Smooth muscle cell (in vitro differentiated cells): ENCODE measurements at regions not wholly inside any gene's neighbourhood (a gene's known extent, or its start where the extent isn't known, plus 50 kb on each side); places are given as distances from the start of the nearest gene placed in this dataset.

Experiments used
- DNase-seq: peaks from one replicate; lab custom pipeline; 2025; ENCODE audit not compliant: unreplicated experiment; lab: John Stamatoyannopoulos, UW
- H2AFZ ChIP-seq: fragments of 200-600 bp; sonication (generic); 2 replicates; pipeline ENCODE4 v1.6.0; 2016; ENCODE audit warnings: antibody characterized with exemption, low read depth, mild to moderate bottlenecking
- H3F3A ChIP-seq: fragments of 200-600 bp; sonication (generic); 2 replicates; pipeline ENCODE4 v1.6.0; 2017; ENCODE audit warnings: antibody characterized with exemption, low read depth
- H3K27ac ChIP-seq: fragments of 200-600 bp; sonication (generic); 2 replicates; pipeline ENCODE4 v1.5.1; 2016; ENCODE audit warnings: low read depth, mild to moderate bottlenecking
- H3K27me3 ChIP-seq: fragments of 200-600 bp; sonication (generic); 2 replicates; pipeline ENCODE4 v1.6.1; 2016; ENCODE audit warnings: low read depth, mild to moderate bottlenecking
- H3K36me3 ChIP-seq: fragments of 200-600 bp; sonication (generic); 2 replicates; pipeline ENCODE4 v1.5.1; 2016; ENCODE audit warnings: low read depth
- H3K4me1 ChIP-seq: fragments of 200-600 bp; sonication (generic); 2 replicates; pipeline ENCODE4 v1.5.1; 2016; ENCODE audit warnings: low read depth
- H3K4me2 ChIP-seq: fragments of 200-600 bp; sonication (generic); 2 replicates; pipeline ENCODE4 v1.6.0; 2016; ENCODE audit warnings: mild to moderate bottlenecking
- H3K4me3 ChIP-seq: fragments of 200-600 bp; sonication (generic); 2 replicates; pipeline ENCODE4 v1.5.1; 2016; ENCODE audit warnings: mild to moderate bottlenecking
- H3K79me2 ChIP-seq: fragments of 200-600 bp; sonication (generic); 2 replicates; pipeline ENCODE4 v1.6.0; 2016; ENCODE audit warnings: low read depth, mild to moderate bottlenecking
- H3K9ac ChIP-seq: fragments of 200-600 bp; sonication (generic); 2 replicates; pipeline ENCODE4 v1.6.0; 2016; ENCODE audit warnings: low read depth
- H3K9me3 ChIP-seq: fragments of 200-600 bp; sonication (generic); replicated peaks from 2 replicates; pipeline ENCODE4 v1.5.1; 2016; ENCODE audit warnings: low read depth
- H4K20me1 ChIP-seq: fragments of 200-600 bp; sonication (generic); 2 replicates; pipeline ENCODE4 v1.6.0; 2016; ENCODE audit warnings: low read depth
- CTCF ChIP-seq: fragments of 200-600 bp; sonication (generic); IDR thresholded peaks from 2 replicates; pipeline ENCODE4 v1.5.1; 2017; ENCODE audit warnings: borderline replicate concordance, mild to moderate bottlenecking, antibody characterized with exemption; ENCODE audit not compliant: insufficient read depth, poor library complexity, severe bottlenecking
- WGBS: methylation state at CpG from one replicate; pipeline ENCODE4 v1.1.7; 2016; ENCODE audit warnings: low lambda C conversion rate; 5-methylcytosine and 5-hydroxymethylcytosine counted together

- no peaks in the 10 kb centered on the region for H3K27me3 ChIP-seq
- TF ChIP-seq CTCF: peak; percentile 56
- H4K20me1 ChIP-seq: no peaks in the 10 kb centered on the region
- no peak overlapping the region for H3K4me2 ChIP-seq
- no peaks in the 10 kb centered on the region for H3F3A ChIP-seq
- no peaks in the 10 kb centered on the region for H3K9me3 ChIP-seq
- no peak for DNase-seq
- no peak overlapping the region for H3K9ac ChIP-seq
- no peak overlapping the region for H3K27ac ChIP-seq
- H3K36me3 ChIP-seq: no peaks in the 10 kb centered on the region
- no peak overlapping the region for H2AFZ ChIP-seq
- H3K4me1 ChIP-seq: peaks cover 9% of the 10 kb centered on the region
- no peak overlapping the region for H3K4me3 ChIP-seq
- no peaks in the 10 kb centered on the region for H3K79me2 ChIP-seq
- 59% methylated on average over 8 of the region's 8 CpGs for WGBS
Observed at GRCh38 chr2:106572541-106573450, 85.6 kb downstream of the CD8B2 start.

GRCh38 chr2:106573773-106574172 is 86.6 kb downstream of the CD8B2 start:
- Histone ChIP-seq H3F3A (no peaks in the 10 kb centered on the region), H2AFZ (no peak overlapping the region), H3K27ac (no peak overlapping the region), H3K4me3 (no peak overlapping the region), H3K9ac (no peak overlapping the region), H4K20me1 (no peaks in the 10 kb centered on the region), H3K79me2 (no peaks in the 10 kb centered on the region), H3K4me2 (no peak overlapping the region), H3K27me3 (no peaks in the 10 kb centered on the region), H3K36me3 (no peaks in the 10 kb centered on the region), H3K9me3 (no peaks in the 10 kb centered on the region), H3K4me1 (peaks cover 9% of the 10 kb centered on the region)
- no peak for TF ChIP-seq CTCF
- DNase-seq: no peak

DNA sequence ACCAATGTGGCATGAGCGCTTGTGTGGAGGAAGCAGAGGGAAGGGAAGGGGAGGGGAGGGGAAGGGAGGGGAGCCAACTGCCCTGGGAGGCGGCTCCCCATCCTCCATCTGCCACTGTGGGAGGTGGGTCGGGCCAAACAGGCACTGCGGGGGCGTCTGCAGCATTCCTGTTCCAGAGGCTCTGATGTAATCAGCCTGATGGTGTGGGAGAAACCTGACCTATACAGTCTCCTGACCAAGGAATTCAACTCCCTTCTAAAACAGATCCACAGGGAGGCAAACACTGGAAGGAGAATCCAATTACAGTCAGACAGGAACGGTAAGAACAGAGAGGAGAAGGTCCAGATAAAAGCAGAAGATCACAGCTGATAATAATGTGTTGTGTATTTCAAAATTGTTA is 88.8 kb downstream of the CD8B2 start:
- H3K79me2 ChIP-seq: no peaks in the 10 kb centered on the region
- no peaks in the 10 kb centered on the region for H3K9me3 ChIP-seq
- H3K36me3 ChIP-seq: no peaks in the 10 kb centered on the region
- peak overlapping the region; percentile 60 for H3K4me2 ChIP-seq
- H3K4me3 ChIP-seq: no peak overlapping the region
- peaks cover 9% of the 10 kb centered on the region for H3K4me1 ChIP-seq
- H3F3A ChIP-seq: no peaks in the 10 kb centered on the region
- DNase-seq: no peak
- H4K20me1 ChIP-seq: no peaks in the 10 kb centered on the region
- peak overlapping the region; percentile 42 for H3K27ac ChIP-seq
- 14% methylated on average over 5 of the region's 6 CpGs for WGBS
- TF ChIP-seq CTCF: no peak
- H2AFZ ChIP-seq: peak overlapping the region; percentile 9
- H3K27me3 ChIP-seq: no peaks in the 10 kb centered on the region
- no peak overlapping the region for H3K9ac ChIP-seq

GRCh38 chr2:106577255-106577651 is 90.1 kb downstream of the CD8B2 start:
- peaks cover 9% of the 10 kb centered on the region for H3K4me1 ChIP-seq
- no peaks in the 10 kb centered on the region for H3K79me2 ChIP-seq
- H3K27ac ChIP-seq: no peak overlapping the region
- WGBS: 93% methylated on average over 5 of the region's 5 CpGs
- TF ChIP-seq CTCF: no peak
- no peak for DNase-seq
- no peaks in the 10 kb centered on the region for H3K9me3 ChIP-seq
- H3K27me3 ChIP-seq: no peaks in the 10 kb centered on the region
- no peak overlapping the region for H3K4me2 ChIP-seq
- H4K20me1 ChIP-seq: no peaks in the 10 kb centered on the region
- H3F3A ChIP-seq: no peaks in the 10 kb centered on the region
- H3K4me3 ChIP-seq: no peak overlapping the region
- H2AFZ ChIP-seq: no peak overlapping the region
- no peaks in the 10 kb centered on the region for H3K36me3 ChIP-seq
- no peak overlapping the region for H3K9ac ChIP-seq
